ENCODE measurements at regions not wholly inside any gene's neighbourhood (a gene's known extent, or its start where the extent isn't known, plus 50 kb on each side); places are given as distances from the start of the nearest gene placed in this dataset.

GRCh38 chr1:168826269-168826668, 97.3 kb upstream of the DPT start:
- H3K4me3 ChIP-seq, result no peak overlapping the region
- no peaks in the 10 kb centered on the region for H3K9me3 ChIP-seq
- no peak for TF ChIP-seq CTCF (IDR thresholded peaks at IDR 0.05)
- intact Hi-C loops (cut with DNase I), result no loop called here
- no peak overlapping the region for H3K27ac ChIP-seq
- no peaks in the 10 kb centered on the region for H3K4me1 ChIP-seq
- ATAC-seq, result no peak
- H3K27me3 ChIP-seq, result no peaks in the 10 kb centered on the region
- no peaks in the 10 kb centered on the region for H3K36me3 ChIP-seq
- no peak for DNase-seq

- ATAC-seq, result no peak
- intact Hi-C loops (cut with DNase I), result no loop called here
Observed at GRCh38 chr1:168827557-168827956, 98.6 kb upstream of the DPT start.

GRCh38 chr1:168829876-168830275, 100.9 kb upstream of the DPT start:
- H3K9me3 ChIP-seq, result no peaks in the 10 kb centered on the region
- no peaks in the 10 kb centered on the region for H3K36me3 ChIP-seq
- intact Hi-C loops (cut with DNase I), result no loop called here
- H3K27ac ChIP-seq, result no peak overlapping the region
- no peak overlapping the region for H3K4me3 ChIP-seq
- no peak for DNase-seq
- no peak for ATAC-seq
- H3K4me1 ChIP-seq, result peaks cover 11% of the 10 kb centered on the region
- TF ChIP-seq CTCF (IDR thresholded peaks at IDR 0.05), result no peak
- H3K27me3 ChIP-seq, result no peaks in the 10 kb centered on the region

More at GRCh38 chr1:168827557-168827956, 98.6 kb upstream of the DPT start:
- Histone ChIP-seq H3K27ac (no peak overlapping the region), H3K36me3 (no peaks in the 10 kb centered on the region), H3K4me1 (no peaks in the 10 kb centered on the region), H3K27me3 (no peaks in the 10 kb centered on the region), H3K9me3 (no peaks in the 10 kb centered on the region), H3K4me3 (no peak overlapping the region)
- DNase-seq, result no peak
- TF ChIP-seq CTCF (IDR thresholded peaks at IDR 0.05), result no peak

- ATAC-seq, result no peak
- Histone ChIP-seq H3K27me3 (no peaks in the 10 kb centered on the region), H3K27ac (no peak overlapping the region), H3K4me3 (no peak overlapping the region), H3K4me1 (peaks cover 11% of the 10 kb centered on the region), H3K36me3 (no peaks in the 10 kb centered on the region), H3K9me3 (no peaks in the 10 kb centered on the region)
- no peak for TF ChIP-seq CTCF (IDR thresholded peaks at IDR 0.05)
- DNase-seq, result no peak
- intact Hi-C loops (cut with DNase I), result no loop called here
Observed at GRCh38 chr1:168830562-168830961, 101.6 kb upstream of the DPT start.

- no peaks in the 10 kb centered on the region for H3K27me3 ChIP-seq
- ATAC-seq, result no peak
- H3K4me3 ChIP-seq, result no peak overlapping the region
- TF ChIP-seq CTCF (IDR thresholded peaks at IDR 0.05), result no peak
- intact Hi-C loops (cut with DNase I), result no loop called here
- no peak overlapping the region for H3K27ac ChIP-seq
- DNase-seq, result no peak
- H3K9me3 ChIP-seq, result no peaks in the 10 kb centered on the region
- no peaks in the 10 kb centered on the region for H3K36me3 ChIP-seq
- H3K4me1 ChIP-seq, result peaks cover 11% of the 10 kb centered on the region
Observed at GRCh38 chr1:168832661-168833060, 103.7 kb upstream of the DPT start.

GRCh38 chr1:168833362-168833761, 104.4 kb upstream of the DPT start:
- H3K27me3 ChIP-seq, result no peaks in the 10 kb centered on the region
- no peaks in the 10 kb centered on the region for H3K36me3 ChIP-seq
- ATAC-seq, result no peak
- H3K4me3 ChIP-seq, result no peak overlapping the region
- no peak for DNase-seq
- no peak overlapping the region for H3K27ac ChIP-seq
- no peak for TF ChIP-seq CTCF (IDR thresholded peaks at IDR 0.05)
- H3K9me3 ChIP-seq, result no peaks in the 10 kb centered on the region
- peaks cover 11% of the 10 kb centered on the region for H3K4me1 ChIP-seq
- intact Hi-C loops (cut with DNase I), result no loop called here
